ENCODE measurements at regions not wholly inside any gene's neighbourhood (a gene's known extent, or its start where the extent isn't known, plus 50 kb on each side); places are given as distances from the start of the nearest gene placed in this dataset.

DNA sequence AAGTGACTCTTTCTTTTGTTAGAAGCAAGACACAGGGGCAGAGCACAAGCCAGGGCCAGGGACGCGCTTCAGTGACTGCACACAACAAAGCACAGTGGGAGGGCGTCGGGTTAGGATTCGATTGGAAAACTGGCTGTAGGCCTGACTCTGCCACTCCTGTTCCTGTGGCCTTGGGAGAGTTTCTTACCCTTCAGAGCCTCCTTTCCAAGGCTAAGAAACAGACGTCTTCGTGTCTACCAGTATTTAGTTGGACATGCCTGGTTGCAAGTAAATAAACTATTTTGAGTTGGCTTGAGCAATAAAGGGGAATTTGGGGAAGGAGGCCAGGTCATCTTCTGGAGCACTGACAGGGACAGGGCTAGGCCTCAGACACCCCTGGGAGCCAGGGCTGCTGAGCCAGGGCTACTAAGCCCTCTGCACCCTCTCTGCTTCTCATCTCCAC, 549.1 kb downstream of the INSC start:
- no peak for DNase-seq (ENCODE audit: low spot score)

DNA sequence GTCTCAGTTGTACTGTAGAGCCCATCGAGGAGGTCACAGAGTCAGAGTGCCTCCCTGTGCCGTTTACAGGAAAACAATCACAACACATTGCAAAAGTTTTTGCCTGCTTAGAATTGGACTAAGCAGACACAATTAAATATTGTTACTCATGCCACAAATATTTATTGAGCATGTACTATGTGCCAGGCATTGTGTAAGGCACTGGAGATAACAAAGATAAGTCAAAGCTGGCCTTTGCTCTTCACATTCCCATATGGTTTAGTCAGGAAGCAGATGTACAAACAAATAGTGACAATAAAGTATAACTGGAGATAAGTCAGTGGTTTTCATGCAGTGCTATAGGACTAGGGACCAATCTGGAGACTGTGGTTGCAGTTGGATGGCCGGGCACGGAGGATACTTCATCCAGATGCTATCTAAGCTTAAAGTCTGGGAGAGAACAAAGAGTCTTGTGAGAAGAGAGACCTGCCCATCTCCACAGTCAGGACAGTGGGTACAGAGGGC, 550.7 kb downstream of the INSC start:
- TF ChIP-seq CTCF (IDR thresholded peaks at IDR 0.05; ENCODE audit: extremely low read depth, insufficient read depth, missing control alignments), result no peak
- in situ Hi-C loops (cut with MboI; ENCODE audit: low pct_unique_long_range_greater_than_20kb, low sequenced_read_pairs, unreplicated experiment), result no loop called here
- no peak for DNase-seq (ENCODE audit: low spot score)

More for the DNA sequence above, 549.1 kb downstream of the INSC start:
- no peak for TF ChIP-seq CTCF (IDR thresholded peaks at IDR 0.05; ENCODE audit: extremely low read depth, insufficient read depth, missing control alignments)
- in situ Hi-C loops (cut with MboI; ENCODE audit: low pct_unique_long_range_greater_than_20kb, low sequenced_read_pairs, unreplicated experiment), result no loop called here

DNA sequence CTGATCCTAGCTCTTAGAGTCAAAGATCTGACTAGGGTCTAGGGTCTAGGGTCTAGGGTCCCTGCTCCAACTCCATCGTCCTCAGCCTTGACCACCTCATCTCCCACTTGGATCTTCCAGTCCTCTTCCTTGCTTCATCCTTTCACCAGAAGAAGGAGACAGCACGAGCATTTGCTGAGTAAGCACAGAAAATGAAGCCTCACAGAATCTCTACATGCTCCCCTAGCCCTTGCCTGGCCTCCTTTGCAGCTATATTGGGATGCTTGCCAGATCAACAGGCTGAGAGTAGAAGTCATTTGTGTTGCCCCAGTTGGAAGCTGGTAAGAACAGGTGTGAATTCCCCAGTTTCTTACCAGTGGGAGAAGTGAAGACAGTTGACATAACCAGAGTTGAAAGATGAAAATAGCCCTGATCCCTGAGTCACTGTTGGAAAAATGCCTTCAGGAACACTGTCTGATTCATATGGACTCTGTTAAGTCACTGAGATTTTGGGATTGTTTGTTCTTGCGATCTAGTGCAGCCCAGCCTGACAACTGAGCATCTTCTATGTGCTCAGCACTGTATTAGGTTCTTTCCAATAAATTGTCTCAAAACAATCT, 552.5 kb downstream of the INSC start:
- no peak for DNase-seq (ENCODE audit: low spot score)
- TF ChIP-seq CTCF (IDR thresholded peaks at IDR 0.05; ENCODE audit: extremely low read depth, insufficient read depth, missing control alignments), result no peak
- in situ Hi-C loops (cut with MboI; ENCODE audit: low pct_unique_long_range_greater_than_20kb, low sequenced_read_pairs, unreplicated experiment), result no loop called here

GRCh38 chr11:15668718-15669117, 554.0 kb downstream of the INSC start:
- in situ Hi-C loops (cut with MboI; ENCODE audit: low pct_unique_long_range_greater_than_20kb, low sequenced_read_pairs, unreplicated experiment), result no loop called here
- no peak for TF ChIP-seq CTCF (IDR thresholded peaks at IDR 0.05; ENCODE audit: extremely low read depth, insufficient read depth, missing control alignments)
- no peak for DNase-seq (ENCODE audit: low spot score)

DNA sequence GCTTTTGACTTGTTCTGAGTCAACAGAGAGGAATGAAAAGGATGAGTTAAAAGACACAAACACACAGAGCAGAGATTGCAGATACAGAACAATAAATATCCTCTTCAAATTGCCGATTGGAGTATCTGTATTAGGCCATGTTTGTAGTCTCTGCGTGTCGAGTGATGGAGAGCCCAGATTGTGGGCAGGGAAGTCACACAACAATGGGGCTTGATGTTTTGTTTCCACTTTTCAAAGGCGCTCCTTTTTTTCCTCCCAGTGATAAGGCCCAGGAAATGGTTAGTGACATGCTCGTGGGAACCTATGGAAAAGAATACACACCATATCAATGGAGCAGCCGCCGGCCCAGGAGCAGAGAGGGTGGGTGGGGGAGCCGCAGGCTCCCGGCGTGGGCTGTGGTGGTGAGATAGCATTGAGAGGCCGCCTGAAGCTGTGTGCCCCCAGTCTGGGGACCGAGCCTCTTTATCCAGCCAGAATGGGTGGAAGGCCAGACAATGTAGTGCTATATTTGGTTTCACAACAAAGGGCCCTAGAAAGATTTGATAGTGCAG, 555.9 kb downstream of the INSC start:
- no peak for TF ChIP-seq CTCF (IDR thresholded peaks at IDR 0.05; ENCODE audit: extremely low read depth, insufficient read depth, missing control alignments)
- in situ Hi-C loops (cut with MboI; ENCODE audit: low pct_unique_long_range_greater_than_20kb, low sequenced_read_pairs, unreplicated experiment), result no loop called here
- no peak for DNase-seq (ENCODE audit: low spot score)

DNA sequence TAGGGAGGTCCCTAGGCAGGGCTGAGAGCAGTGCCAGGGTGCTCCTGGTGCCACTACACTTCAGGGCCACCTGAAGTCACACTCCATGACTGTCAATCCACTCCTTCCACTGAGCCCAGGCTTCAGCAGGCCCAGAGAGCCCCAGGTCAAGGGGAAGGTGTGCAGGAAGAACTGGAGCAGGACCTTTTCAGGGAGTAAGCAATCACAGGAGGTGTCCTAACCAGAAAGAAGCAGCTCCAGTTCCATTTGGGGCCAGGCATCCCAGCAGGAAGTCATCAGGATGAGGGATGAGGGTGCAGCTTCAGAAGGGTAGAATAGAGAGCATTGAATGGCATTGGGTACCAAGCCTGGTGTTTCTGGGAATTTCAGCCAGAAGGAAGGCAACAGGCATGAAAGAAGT, 556.5 kb downstream of the INSC start:
- DNase-seq (ENCODE audit: low spot score), result no peak
- in situ Hi-C loops (cut with MboI; ENCODE audit: low pct_unique_long_range_greater_than_20kb, low sequenced_read_pairs, unreplicated experiment), result no loop called here
- TF ChIP-seq CTCF (IDR thresholded peaks at IDR 0.05; ENCODE audit: extremely low read depth, insufficient read depth, missing control alignments), result no peak
